Peyer's patch (tissue), 4 donors: ENCODE measurements at regions not wholly inside any gene's neighbourhood (a gene's known extent, or its start where the extent isn't known, plus 50 kb on each side); places are given as distances from the start of the nearest gene placed in this dataset.

ENCODE experiments used
- DNase-seq, 3 donors: peaks; one replicate each; pipeline ENCODE4 v3.0.0-alpha.2; 2017 to 2019
- H3K27ac ChIP-seq, 4 donors: fragments of 200-600 bp; sonication (generic); one replicate each; pipeline ENCODE4 v1.5.1; 2016 to 2019
- H3K27me3 ChIP-seq, 2 donors: fragments of 200-600 bp; sonication (generic); one replicate each; pipeline ENCODE4 v1.5.1; 2019
- H3K36me3 ChIP-seq, 3 donors: fragments of 200-600 bp; sonication (generic); one replicate each; pipeline ENCODE4 v1.5.1; 2016 to 2019
- H3K4me1 ChIP-seq, 4 donors: fragments of 200-600 bp; sonication (generic); one replicate each; pipeline ENCODE4 v1.5.1; 2016 to 2019
- H3K4me3 ChIP-seq, 4 donors: fragments of 200-600 bp; sonication (generic); 1 replicate in 3 of 4; 2 replicates in 1 of 4; pipeline ENCODE4 v1.5.1; 2016 to 2019; ENCODE audit warnings: mild to moderate bottlenecking in 1 of 4
- H3K9me3 ChIP-seq, 4 donors: fragments of 200-600 bp; sonication (generic); one replicate each; pipeline ENCODE4 v1.5.1; 2016 to 2019; ENCODE audit warnings: mild to moderate bottlenecking in 1 of 4
- POLR2A ChIP-seq, 2 donors: fragments of 450-650 bp; IDR thresholded peaks; one replicate each; pipeline ENCODE4 v1.5.1; 2017; ENCODE audit warnings: antibody characterized with exemption in 2 of 2, mild to moderate bottlenecking in 2 of 2, moderate library complexity in 2 of 2
- TF ChIP-seq, protein P1 (sequence below), 6 experiments: fragments of 450-650 bp in 4 of 6; fragments of 200-600 bp in 2 of 6; sonication (generic) in 1 of 6; IDR thresholded peaks; one replicate each; pipeline ENCODE4 v1.5.1; 2017 to 2019; ENCODE audit warnings: antibody characterized with exemption in 6 of 6, mild to moderate bottlenecking in 3 of 6, moderate library complexity in 1 of 6

DNA sequence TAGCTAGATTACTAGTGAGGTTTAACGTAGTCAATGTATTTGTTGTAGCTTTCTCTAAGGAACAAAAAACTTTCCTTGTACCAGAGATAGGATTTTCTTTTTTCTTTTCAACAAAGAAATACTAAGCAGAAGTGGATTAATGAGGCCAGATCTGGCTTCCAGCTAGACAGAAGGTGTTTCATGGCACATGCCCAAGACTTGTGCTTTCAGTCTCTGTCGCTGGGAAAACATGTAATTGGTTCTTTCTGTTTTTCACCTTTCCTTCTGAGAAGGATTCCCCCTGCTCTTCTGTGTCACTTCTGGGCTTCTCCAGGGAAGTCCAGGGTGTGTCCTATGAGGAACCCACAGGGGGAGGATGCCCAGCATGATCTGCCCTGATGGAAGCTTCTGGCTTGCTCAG, 492.2 kb downstream of the CCSER2 start:
- no peak for DNase-seq
- H3K9me3 ChIP-seq = no peaks in the 10 kb centered on the region
- TF ChIP-seq, protein P1, sequence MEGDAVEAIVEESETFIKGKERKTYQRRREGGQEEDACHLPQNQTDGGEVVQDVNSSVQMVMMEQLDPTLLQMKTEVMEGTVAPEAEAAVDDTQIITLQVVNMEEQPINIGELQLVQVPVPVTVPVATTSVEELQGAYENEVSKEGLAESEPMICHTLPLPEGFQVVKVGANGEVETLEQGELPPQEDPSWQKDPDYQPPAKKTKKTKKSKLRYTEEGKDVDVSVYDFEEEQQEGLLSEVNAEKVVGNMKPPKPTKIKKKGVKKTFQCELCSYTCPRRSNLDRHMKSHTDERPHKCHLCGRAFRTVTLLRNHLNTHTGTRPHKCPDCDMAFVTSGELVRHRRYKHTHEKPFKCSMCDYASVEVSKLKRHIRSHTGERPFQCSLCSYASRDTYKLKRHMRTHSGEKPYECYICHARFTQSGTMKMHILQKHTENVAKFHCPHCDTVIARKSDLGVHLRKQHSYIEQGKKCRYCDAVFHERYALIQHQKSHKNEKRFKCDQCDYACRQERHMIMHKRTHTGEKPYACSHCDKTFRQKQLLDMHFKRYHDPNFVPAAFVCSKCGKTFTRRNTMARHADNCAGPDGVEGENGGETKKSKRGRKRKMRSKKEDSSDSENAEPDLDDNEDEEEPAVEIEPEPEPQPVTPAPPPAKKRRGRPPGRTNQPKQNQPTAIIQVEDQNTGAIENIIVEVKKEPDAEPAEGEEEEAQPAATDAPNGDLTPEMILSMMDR (IDR thresholded peaks at IDR 0.05) = no peak
- TF ChIP-seq POLR2A (IDR thresholded peaks at IDR 0.05) = no peak

DNA sequence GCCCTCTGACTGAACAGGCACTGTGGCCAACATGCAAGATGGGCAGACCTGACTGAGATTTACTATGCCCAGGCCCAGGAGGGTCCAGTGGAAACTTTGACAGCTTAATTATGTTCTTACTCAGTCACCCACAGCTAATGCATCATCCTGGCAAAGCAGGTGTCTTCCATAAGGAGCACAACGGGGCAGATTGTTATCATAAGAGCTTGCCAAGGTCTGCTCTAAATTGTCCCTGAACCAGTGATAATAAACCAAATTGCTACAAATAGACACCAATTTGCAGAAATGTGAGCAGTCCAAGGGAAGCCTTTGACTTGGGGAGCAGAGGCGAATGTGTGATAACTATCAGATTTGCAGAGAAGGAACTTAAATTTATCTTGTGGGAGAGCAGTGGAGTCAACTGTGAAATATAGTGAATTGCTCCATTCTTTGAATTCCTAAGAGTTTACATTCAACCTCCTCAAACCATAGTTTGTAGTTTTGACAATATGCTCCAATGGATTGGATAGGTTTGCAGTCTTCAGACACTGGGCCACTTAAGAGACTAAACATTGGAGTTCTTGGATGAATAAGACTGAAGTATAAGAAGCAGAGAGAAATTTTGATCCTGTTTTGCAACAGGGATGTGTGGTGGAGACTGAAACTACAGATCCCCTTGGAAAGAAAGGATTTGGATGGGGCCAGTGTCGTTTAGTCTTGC, 494.7 kb downstream of the CCSER2 start:
- Histone ChIP-seq H3K27me3 (no peaks in the 10 kb centered on the region), H3K9me3 (no peaks in the 10 kb centered on the region), H3K4me1 (no peaks in the 10 kb centered on the region), H3K36me3 (no peaks in the 10 kb centered on the region), H3K27ac (no peak overlapping the region), H3K4me3 (no peak overlapping the region)
- no peak for DNase-seq
- TF ChIP-seq, protein P1 (IDR thresholded peaks at IDR 0.05) = no peak
- no peak for TF ChIP-seq POLR2A (IDR thresholded peaks at IDR 0.05)

More for the DNA sequence above, 492.2 kb downstream of the CCSER2 start:
- Histone ChIP-seq H3K4me1 (no peaks in the 10 kb centered on the region), H3K4me3 (no peak overlapping the region), H3K36me3 (no peaks in the 10 kb centered on the region), H3K27me3 (no peaks in the 10 kb centered on the region), H3K27ac (no peak overlapping the region)

DNA sequence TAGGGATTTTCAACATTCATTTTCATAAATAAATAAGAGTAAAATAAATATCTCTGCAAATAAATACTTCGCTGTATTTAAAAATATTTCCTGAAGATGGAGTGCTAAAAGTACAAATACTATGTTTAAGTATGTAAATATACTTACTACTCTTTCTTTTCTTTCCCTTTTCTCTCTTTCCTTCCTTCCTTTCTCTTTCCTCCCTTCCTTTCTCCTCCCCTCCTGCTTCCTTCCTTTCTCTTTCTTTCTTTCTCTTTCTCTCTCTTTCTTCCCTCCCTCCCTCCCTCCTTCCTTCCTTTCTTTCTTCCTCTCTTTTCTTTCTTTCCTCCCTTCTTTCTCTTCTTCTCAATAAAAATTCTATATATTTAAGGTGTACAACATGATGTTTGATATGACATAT, 496.1 kb downstream of the CCSER2 start:
- TF ChIP-seq POLR2A (IDR thresholded peaks at IDR 0.05) = no peak
- DNase-seq = no peak

DNA sequence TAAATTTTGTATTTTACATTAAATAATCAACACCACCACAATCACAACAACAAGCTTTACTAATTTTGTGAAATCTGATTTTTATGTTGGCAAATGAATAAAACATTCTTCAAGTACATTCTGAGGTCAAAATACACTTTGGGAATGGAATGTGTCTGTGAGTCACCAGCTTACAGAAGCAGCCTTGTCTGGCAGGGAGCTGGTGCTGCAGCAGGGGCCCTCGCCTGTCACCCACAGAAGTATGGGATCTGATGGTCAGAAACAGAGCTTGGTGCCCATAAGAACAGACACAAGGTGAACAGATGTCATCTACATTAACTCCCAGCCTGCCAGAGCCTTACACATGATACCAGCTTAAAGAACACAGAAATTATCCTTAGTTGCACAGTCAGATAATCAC, 496.9 kb downstream of the CCSER2 start:
- Histone ChIP-seq H3K4me1 (no peaks in the 10 kb centered on the region), H3K27me3 (no peaks in the 10 kb centered on the region), H3K4me3 (no peak overlapping the region), H3K27ac (no peak overlapping the region), H3K9me3 (no peaks in the 10 kb centered on the region), H3K36me3 (no peaks in the 10 kb centered on the region)
- DNase-seq = no peak
- TF ChIP-seq, protein P1 (IDR thresholded peaks at IDR 0.05) = no peak
- no peak for TF ChIP-seq POLR2A (IDR thresholded peaks at IDR 0.05)

More for the DNA sequence above, 496.1 kb downstream of the CCSER2 start:
- no peaks in the 10 kb centered on the region for H3K36me3 ChIP-seq
- H3K27ac ChIP-seq = no peak overlapping the region
- H3K9me3 ChIP-seq = no peaks in the 10 kb centered on the region
- H3K27me3 ChIP-seq = no peaks in the 10 kb centered on the region
- H3K4me1 ChIP-seq = no peaks in the 10 kb centered on the region
- no peak overlapping the region for H3K4me3 ChIP-seq

DNA sequence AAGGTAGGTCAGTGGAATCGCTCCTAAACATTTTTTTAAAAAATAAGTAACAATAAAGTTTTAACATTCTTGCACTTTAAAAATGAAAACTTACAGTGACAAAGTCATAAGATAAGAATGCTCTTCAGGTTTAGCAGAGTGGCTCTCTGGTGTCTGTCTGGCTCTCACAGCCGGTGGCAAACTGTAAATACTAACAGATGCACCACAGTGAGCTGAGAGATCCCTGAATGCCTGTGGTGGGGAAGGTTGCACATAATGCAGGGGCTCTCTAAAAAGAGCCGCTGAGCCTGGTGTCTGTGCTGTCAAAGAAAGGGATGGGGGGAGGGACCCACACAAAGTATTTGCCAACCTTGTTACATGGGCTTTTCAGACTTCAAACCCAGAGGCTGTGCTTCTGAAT, 498.3 kb downstream of the CCSER2 start:
- H3K27ac ChIP-seq = no peak overlapping the region
- H3K4me1 ChIP-seq = no peaks in the 10 kb centered on the region
- no peaks in the 10 kb centered on the region for H3K27me3 ChIP-seq
- H3K9me3 ChIP-seq = no peaks in the 10 kb centered on the region
- DNase-seq = no peak
- H3K4me3 ChIP-seq = no peak overlapping the region
- TF ChIP-seq, protein P1 (IDR thresholded peaks at IDR 0.05) = no peak
- no peak for TF ChIP-seq POLR2A (IDR thresholded peaks at IDR 0.05)
- no peaks in the 10 kb centered on the region for H3K36me3 ChIP-seq

DNA sequence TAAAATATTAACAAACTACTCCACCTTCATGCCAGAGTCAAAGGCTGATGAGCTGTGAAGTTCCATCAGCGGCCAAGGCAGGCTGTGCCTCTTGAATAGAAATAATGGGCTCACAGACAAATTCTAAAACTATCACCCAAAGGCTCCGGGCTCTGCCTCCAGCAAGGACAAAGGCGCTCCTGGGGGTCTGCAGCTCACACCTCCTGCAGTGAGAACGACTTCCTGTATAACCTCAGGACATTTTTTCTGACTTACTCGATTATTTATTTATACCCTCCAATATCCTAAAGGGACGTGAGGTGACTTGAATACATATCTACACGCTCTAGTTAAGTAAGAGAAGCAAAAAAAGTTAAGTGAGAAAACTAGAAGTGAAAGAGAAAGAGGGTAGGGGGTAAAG, 500.7 kb downstream of the CCSER2 start:
- TF ChIP-seq, protein P1 (IDR thresholded peaks at IDR 0.05) = no peak
- TF ChIP-seq POLR2A (IDR thresholded peaks at IDR 0.05) = no peak
- H3K27ac ChIP-seq = no peak overlapping the region
- no peaks in the 10 kb centered on the region for H3K36me3 ChIP-seq

More for the DNA sequence above, 500.7 kb downstream of the CCSER2 start:
- Histone ChIP-seq H3K27me3 (no peaks in the 10 kb centered on the region), H3K9me3 (no peaks in the 10 kb centered on the region), H3K4me1 (no peaks in the 10 kb centered on the region), H3K4me3 (no peak overlapping the region)
- DNase-seq = no peak
